ENCODE measurements at regions not wholly inside any gene's neighbourhood (a gene's known extent, or its start where the extent isn't known, plus 50 kb on each side); places are given as distances from the start of the nearest gene placed in this dataset.

DNA sequence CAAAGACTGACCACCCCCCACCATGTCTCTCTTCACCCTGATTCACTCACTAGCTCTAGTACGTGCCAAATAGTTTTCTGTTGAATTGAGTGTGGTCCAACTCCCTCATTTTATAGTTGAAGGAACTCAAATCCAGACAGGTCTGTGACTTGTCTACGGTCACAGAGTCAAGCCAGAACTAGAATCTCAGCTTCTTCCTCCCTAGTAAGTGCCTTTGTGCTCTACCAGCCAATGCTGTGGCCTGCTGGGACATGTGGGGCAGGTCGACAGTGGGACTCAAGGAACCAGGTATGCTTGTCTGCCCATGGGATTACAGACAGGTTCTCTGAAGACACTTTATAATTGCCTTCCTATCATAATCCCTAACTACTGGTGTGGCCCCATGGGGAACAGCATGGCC lies 108.6 kb upstream of the CPEB2 start:
- TF ChIP-seq, protein P1, sequence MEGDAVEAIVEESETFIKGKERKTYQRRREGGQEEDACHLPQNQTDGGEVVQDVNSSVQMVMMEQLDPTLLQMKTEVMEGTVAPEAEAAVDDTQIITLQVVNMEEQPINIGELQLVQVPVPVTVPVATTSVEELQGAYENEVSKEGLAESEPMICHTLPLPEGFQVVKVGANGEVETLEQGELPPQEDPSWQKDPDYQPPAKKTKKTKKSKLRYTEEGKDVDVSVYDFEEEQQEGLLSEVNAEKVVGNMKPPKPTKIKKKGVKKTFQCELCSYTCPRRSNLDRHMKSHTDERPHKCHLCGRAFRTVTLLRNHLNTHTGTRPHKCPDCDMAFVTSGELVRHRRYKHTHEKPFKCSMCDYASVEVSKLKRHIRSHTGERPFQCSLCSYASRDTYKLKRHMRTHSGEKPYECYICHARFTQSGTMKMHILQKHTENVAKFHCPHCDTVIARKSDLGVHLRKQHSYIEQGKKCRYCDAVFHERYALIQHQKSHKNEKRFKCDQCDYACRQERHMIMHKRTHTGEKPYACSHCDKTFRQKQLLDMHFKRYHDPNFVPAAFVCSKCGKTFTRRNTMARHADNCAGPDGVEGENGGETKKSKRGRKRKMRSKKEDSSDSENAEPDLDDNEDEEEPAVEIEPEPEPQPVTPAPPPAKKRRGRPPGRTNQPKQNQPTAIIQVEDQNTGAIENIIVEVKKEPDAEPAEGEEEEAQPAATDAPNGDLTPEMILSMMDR (IDR thresholded peaks at IDR 0.05), result no peak
- no peak for TF ChIP-seq POLR2A (IDR thresholded peaks at IDR 0.05)
- no peak for TF ChIP-seq EP300 (IDR thresholded peaks at IDR 0.05)

All from tibial nerve (tissue), 4 donors.